ENCODE measurements at regions not wholly inside any gene's neighbourhood (a gene's known extent, or its start where the extent isn't known, plus 50 kb on each side); places are given as distances from the start of the nearest gene placed in this dataset.

- TF ChIP-seq CTCF (optimal IDR thresholded peaks at IDR 0.05 in 1 of 3, IDR thresholded peaks at IDR 0.05 in 1 of 3, conservative IDR thresholded peaks at IDR 0.05 in 1 of 3; ENCODE audit: extremely low read depth in 1 of 3, insufficient read depth in 2 of 3, low read length in 3 of 3) (no peak), EZH2 (IDR thresholded peaks at IDR 0.05; ENCODE audit: low read length) (no peak)
These were observed 190.8 kb downstream of the GLRX3 start for GRCh38 chr10:130326954-130327353.
